ENCODE measurements at regions not wholly inside any gene's neighbourhood (a gene's known extent, or its start where the extent isn't known, plus 50 kb on each side); places are given as distances from the start of the nearest gene placed in this dataset.

DNA sequence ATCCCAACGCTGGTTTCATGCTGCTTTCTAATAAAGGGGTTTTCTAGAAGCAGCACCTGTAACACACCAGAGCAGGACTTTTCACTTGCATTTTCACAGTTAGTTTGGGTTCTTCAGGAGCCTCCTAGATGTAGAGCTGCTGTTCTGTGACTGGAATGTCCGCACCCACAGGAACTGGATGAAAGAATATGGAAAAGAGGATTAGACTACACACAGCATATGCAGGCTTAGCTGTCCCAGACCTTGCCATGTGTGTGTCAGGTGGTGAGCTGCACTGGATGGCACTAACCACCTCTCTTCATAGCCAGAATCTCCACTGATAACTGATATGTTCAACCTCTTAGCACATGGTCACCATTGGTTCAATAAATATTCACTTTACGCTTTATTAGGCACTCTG, 112.1 kb upstream of the POU3F3 start:
- no peaks in the 10 kb centered on the region for H3K9me3 ChIP-seq
- no peaks in the 10 kb centered on the region for H3K36me3 ChIP-seq (ENCODE audit: low read depth)
- DNase-seq (no peak), ATAC-seq (no peak)
- no peak overlapping the region for H3K4me3 ChIP-seq
- intact Hi-C loops (cut with DNase I, micrococcal nuclease): no loop called here
- no peaks in the 10 kb centered on the region for H3K4me1 ChIP-seq (ENCODE audit: low read depth)
- TF ChIP-seq, protein P1, sequence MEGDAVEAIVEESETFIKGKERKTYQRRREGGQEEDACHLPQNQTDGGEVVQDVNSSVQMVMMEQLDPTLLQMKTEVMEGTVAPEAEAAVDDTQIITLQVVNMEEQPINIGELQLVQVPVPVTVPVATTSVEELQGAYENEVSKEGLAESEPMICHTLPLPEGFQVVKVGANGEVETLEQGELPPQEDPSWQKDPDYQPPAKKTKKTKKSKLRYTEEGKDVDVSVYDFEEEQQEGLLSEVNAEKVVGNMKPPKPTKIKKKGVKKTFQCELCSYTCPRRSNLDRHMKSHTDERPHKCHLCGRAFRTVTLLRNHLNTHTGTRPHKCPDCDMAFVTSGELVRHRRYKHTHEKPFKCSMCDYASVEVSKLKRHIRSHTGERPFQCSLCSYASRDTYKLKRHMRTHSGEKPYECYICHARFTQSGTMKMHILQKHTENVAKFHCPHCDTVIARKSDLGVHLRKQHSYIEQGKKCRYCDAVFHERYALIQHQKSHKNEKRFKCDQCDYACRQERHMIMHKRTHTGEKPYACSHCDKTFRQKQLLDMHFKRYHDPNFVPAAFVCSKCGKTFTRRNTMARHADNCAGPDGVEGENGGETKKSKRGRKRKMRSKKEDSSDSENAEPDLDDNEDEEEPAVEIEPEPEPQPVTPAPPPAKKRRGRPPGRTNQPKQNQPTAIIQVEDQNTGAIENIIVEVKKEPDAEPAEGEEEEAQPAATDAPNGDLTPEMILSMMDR (IDR thresholded peaks at IDR 0.05): no peak

DNA sequence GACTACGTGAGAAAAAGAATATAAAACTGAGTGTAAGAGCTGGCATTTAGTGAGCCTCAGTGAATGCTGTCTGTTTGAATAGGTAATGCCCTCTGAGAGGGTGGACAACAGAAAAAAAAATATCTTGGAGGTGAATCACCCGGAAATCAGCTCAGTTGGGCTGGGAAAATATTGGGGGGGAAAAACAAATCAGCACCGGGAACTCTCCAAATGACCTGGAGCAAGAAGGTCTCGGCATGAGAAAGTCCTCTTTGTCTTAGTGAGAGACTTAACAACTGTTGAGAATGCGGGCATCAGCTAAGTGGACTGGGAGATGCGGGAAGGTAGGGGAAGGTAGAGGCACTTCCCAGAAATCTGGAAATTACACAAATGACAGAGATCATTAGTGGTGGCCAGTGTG, 109.4 kb upstream of the POU3F3 start:
- intact Hi-C loops (cut with DNase I, micrococcal nuclease): no loop called here
- DNase-seq (no peak), ATAC-seq (no peak)
- Histone ChIP-seq H3K9me3 (no peaks in the 10 kb centered on the region), H3K36me3 (ENCODE audit: low read depth) (no peaks in the 10 kb centered on the region), H3K4me3 (no peak overlapping the region), H3K4me1 (ENCODE audit: low read depth) (no peaks in the 10 kb centered on the region)
- TF ChIP-seq, protein P1 (IDR thresholded peaks at IDR 0.05): no peak

DNA sequence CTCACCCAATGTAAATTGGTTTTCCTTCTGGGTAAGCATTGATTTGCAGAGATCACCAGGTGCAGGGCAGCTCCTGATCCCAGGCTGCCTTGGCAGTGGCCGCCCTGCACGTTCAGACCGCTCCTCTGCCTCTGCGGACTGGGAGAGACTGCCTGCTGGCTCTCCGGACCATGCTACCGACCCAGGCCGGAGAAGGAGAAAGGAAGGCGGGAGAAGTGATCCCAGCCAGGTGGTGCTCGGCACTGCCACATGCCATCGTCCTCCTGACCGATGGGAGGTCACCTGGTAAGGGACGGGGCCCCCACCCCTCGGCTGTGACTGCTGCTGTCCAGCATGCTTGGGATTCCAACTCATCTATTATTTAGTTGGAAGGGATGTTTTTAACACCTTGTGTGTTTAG, 108.1 kb upstream of the POU3F3 start:
- TF ChIP-seq, protein P1 (IDR thresholded peaks at IDR 0.05): no peak
- intact Hi-C loops (cut with DNase I, micrococcal nuclease): no loop called here
- no peak for ATAC-seq
- DNase-seq: no peak
- H3K9me3 ChIP-seq: no peaks in the 10 kb centered on the region
- H3K4me1 ChIP-seq (ENCODE audit: low read depth): no peaks in the 10 kb centered on the region
- no peaks in the 10 kb centered on the region for H3K36me3 ChIP-seq (ENCODE audit: low read depth)
- H3K4me3 ChIP-seq: no peak overlapping the region

DNA sequence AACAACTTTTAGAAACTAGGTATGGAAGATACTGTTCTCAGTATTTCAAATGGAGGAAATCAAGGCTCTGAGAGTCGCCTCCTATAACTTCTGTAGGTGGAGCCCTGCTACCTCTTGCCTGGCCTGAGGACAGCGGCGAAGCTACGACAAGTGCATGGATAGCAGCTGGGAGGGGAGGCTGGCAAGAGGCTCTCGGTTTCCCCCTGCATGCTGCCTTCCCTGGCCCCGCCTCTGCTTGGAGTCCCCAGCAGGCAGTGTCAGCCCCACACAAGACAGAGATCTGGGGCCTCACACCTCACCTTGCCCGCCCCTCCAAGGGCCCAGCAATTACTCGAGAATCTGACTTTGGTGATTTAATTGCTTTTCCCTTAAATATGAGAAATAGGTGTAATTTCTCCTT, 107.6 kb upstream of the POU3F3 start:
- intact Hi-C loops (cut with DNase I, micrococcal nuclease): no loop called here
- Histone ChIP-seq H3K36me3 (ENCODE audit: low read depth) (no peaks in the 10 kb centered on the region), H3K4me3 (no peak overlapping the region), H3K9me3 (no peaks in the 10 kb centered on the region), H3K4me1 (ENCODE audit: low read depth) (no peaks in the 10 kb centered on the region)
- ATAC-seq (no peak), DNase-seq (no peak)
- TF ChIP-seq, protein P1 (IDR thresholded peaks at IDR 0.05): no peak

DNA sequence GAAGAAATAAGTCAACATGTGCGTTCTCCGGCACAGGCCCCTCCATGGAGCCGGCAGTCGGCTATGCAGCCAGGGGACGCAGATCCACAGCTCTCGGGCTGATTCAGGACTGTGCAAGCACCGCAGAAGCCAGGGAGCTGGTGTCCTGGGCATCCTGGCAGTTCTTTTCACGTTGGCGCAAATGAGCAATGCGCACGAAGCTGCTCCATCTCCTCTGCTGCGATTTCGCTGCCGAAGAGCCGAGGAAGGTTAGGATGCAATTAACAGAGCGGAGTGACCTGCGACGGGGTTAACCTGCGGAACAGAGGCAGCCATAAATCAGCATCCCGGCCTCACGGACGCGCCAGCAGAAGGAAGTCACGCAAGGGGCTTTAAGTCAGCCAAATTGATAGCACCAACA, 107.1 kb upstream of the POU3F3 start:
- Histone ChIP-seq H3K36me3 (ENCODE audit: low read depth) (no peaks in the 10 kb centered on the region), H3K9me3 (no peaks in the 10 kb centered on the region), H3K4me3 (no peak overlapping the region), H3K4me1 (ENCODE audit: low read depth) (no peaks in the 10 kb centered on the region)
- intact Hi-C loops (cut with DNase I, micrococcal nuclease): no loop called here
- ATAC-seq (no peak), DNase-seq (no peak)
- TF ChIP-seq, protein P1 (IDR thresholded peaks at IDR 0.05): no peak

DNA sequence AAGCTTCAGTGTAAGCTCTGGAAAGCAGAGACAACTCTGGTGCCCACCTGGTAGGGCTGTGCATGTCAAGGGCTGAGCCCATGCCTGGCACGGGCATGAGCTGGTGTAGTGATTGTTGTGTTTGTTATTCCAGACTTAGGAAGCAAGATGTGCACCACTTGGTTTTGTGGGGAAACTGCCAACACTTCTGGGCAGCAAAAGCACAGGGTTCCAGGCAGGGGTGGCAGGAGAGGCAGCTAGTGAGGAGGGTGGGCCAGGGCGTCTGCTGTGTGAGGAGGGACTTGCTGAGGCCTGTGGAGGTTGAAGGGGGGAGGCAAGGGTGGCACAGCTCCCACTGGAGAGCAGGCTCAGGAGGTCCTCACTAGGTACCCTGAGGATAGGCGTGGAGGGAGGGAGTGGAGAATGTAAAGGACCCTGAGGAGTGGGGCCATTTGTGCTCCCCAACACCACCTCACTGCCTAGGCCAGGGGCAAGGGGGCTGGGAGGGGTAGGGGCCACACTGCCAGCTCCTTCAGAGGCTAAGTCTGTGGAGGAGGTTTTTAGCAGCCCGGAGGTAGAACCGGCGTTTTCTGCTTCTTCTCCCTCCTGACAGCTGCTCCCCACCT, 104.0 kb upstream of the POU3F3 start:
- ATAC-seq (no peak), DNase-seq (no peak)
- intact Hi-C loops (cut with DNase I, micrococcal nuclease): no loop called here
- H3K36me3 ChIP-seq (ENCODE audit: low read depth): no peaks in the 10 kb centered on the region
- no peaks in the 10 kb centered on the region for H3K4me1 ChIP-seq (ENCODE audit: low read depth)
- H3K9me3 ChIP-seq: no peaks in the 10 kb centered on the region
- H3K4me3 ChIP-seq: no peak overlapping the region
- TF ChIP-seq, protein P1 (IDR thresholded peaks at IDR 0.05): no peak

Data from mucosa of descending colon (tissue), 3 donors.